ENCODE measurements at regions not wholly inside any gene's neighbourhood (a gene's known extent, or its start where the extent isn't known, plus 50 kb on each side); places are given as distances from the start of the nearest gene placed in this dataset.

DNA sequence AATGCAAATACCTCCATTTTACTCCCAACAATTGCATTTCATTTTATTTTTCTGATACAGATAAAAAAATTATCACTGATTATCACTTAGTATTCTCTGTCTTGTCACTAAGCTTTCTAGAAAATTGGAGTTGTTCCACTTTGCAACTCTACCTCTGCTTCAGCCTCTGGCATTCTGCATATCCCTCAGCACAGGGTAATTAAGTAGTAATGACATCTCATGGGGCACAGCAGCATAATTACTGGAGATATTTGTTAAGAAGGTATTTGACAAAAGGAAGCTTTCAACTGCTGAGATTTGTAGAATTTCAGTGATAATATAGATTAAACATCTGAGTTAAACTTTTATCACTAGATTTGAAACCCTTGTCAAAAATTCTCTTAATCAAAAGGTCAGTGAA lies 446.2 kb downstream of the HTR1A start:
- TF ChIP-seq, protein P1, sequence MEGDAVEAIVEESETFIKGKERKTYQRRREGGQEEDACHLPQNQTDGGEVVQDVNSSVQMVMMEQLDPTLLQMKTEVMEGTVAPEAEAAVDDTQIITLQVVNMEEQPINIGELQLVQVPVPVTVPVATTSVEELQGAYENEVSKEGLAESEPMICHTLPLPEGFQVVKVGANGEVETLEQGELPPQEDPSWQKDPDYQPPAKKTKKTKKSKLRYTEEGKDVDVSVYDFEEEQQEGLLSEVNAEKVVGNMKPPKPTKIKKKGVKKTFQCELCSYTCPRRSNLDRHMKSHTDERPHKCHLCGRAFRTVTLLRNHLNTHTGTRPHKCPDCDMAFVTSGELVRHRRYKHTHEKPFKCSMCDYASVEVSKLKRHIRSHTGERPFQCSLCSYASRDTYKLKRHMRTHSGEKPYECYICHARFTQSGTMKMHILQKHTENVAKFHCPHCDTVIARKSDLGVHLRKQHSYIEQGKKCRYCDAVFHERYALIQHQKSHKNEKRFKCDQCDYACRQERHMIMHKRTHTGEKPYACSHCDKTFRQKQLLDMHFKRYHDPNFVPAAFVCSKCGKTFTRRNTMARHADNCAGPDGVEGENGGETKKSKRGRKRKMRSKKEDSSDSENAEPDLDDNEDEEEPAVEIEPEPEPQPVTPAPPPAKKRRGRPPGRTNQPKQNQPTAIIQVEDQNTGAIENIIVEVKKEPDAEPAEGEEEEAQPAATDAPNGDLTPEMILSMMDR (IDR thresholded peaks at IDR 0.05; ENCODE audit: borderline replicate concordance, control extremely low read depth, extremely low read depth, insufficient read depth, missing control alignments), result no peak
- in situ Hi-C loops (cut with MboI; ENCODE audit: low sequenced_read_pairs, unreplicated experiment), result no loop called here
- DNase-seq (ENCODE audit: low spot score), result no peak

DNA sequence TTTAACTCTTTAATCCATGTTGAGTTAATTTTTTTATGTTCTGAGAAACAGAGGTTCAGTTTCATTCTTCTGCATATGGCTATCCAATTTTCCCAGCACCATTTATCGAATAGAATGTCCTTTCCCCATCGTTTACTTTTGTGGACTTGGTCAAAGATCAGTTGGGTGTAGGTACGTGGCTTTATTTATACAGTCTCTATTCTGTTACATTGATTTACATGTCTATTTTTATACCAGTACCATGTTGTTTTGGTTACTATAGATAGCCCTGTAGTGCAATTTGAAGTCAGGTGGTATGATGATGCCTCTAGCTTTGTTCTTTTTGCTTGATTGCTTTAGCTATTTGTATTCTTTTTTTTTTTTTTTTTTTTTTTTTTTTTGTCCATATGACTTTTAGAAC lies 462.0 kb downstream of the HTR1A start:
- no peak for DNase-seq (ENCODE audit: low spot score)
- in situ Hi-C loops (cut with MboI; ENCODE audit: low sequenced_read_pairs, unreplicated experiment), result no loop called here
- TF ChIP-seq, protein P1 (IDR thresholded peaks at IDR 0.05; ENCODE audit: borderline replicate concordance, control extremely low read depth, extremely low read depth, insufficient read depth, missing control alignments), result no peak

DNA sequence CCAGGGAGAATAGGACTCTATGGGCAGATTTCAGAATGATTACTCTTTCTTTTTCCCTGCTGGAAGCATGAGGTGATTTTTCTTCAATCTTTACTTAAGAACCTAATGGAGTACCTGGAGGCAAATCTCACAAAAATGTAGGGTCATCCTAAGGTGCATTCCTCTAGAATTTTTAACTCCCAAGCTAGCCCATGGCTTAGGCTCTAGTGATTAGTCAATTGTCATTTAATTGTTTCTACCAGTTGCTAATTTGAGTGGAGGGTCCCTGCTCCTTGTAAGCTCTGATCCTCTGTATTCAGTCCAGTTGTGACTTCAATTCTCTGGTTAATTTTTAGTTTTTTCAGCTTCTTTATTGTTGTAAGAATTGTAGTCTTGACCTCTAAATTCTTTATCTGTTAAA lies 467.0 kb downstream of the HTR1A start:
- TF ChIP-seq, protein P1 (IDR thresholded peaks at IDR 0.05; ENCODE audit: borderline replicate concordance, control extremely low read depth, extremely low read depth, insufficient read depth, missing control alignments), result no peak
- in situ Hi-C loops (cut with MboI; ENCODE audit: low sequenced_read_pairs, unreplicated experiment), result no loop called here
- no peak for DNase-seq (ENCODE audit: low spot score)

DNA sequence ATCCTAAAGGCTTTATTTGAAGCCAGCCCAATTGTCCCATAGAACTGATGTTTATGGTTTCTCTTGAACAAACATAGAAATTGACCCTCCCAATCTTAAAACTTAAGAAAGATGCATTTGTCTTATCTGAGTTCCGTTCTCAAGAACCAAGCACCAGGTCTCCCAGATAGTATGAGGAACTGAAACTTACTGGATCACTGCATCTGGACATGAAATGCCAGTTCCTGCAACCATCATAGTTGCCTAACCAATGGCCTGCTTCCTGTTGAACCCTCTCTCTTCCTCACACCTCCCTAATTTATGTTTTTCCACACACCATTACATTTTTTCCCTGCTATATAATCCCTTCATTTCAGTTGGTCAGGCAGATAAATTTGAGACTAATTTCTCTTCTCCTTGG lies 478.9 kb downstream of the HTR1A start:
- in situ Hi-C loops (cut with MboI; ENCODE audit: low sequenced_read_pairs, unreplicated experiment), result no loop called here
- DNase-seq (ENCODE audit: low spot score), result no peak
- TF ChIP-seq, protein P1 (IDR thresholded peaks at IDR 0.05; ENCODE audit: borderline replicate concordance, control extremely low read depth, extremely low read depth, insufficient read depth, missing control alignments), result no peak

DNA sequence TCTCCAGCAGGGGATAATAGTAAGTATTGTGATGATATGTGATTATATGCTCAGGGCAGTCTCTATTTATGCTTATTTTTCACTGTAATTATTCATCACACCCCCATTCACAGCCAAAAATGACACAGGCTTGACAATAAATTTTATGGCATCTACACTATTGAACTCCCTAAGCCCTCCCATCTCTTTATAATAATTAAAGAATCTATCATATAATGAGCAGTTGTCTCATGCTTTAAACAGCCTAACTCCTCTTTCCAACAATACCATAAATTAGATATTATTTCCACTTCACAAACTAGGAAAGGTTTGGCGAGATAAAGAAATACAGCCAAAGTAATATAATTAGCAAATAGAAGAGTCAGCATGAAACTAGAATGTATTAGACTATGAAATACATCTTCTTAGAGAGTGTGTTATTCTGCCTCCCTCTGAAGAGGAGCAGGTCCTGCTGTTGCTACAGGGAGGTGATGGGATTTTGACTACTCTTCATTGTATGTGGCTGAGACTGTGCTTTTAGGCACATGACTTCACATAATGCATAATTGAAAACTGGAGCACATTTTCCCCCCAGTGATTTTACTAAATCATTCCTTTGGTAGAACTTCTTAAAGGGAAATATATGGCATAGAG lies 488.8 kb downstream of the HTR1A start:
- no peak for DNase-seq (ENCODE audit: low spot score)
- in situ Hi-C loops (cut with MboI; ENCODE audit: low sequenced_read_pairs, unreplicated experiment), result no loop called here
- TF ChIP-seq, protein P1 (IDR thresholded peaks at IDR 0.05; ENCODE audit: borderline replicate concordance, control extremely low read depth, extremely low read depth, insufficient read depth, missing control alignments), result no peak

GRCh38 chr5:63456279-63456678 lies 506.0 kb downstream of the HTR1A start:
- no peak for DNase-seq (ENCODE audit: low spot score)
- TF ChIP-seq, protein P1 (IDR thresholded peaks at IDR 0.05; ENCODE audit: borderline replicate concordance, control extremely low read depth, extremely low read depth, insufficient read depth, missing control alignments), result no peak
- in situ Hi-C loops (cut with MboI; ENCODE audit: low sequenced_read_pairs, unreplicated experiment), result no loop called here
